Mucosa of descending colon (tissue), 3 donors: ENCODE measurements at regions not wholly inside any gene's neighbourhood (a gene's known extent, or its start where the extent isn't known, plus 50 kb on each side); places are given as distances from the start of the nearest gene placed in this dataset.

Experiments used
- ATAC-seq: fragments of 200-7000 bp; cut with Tn5 transposase; one replicate; pipeline ENCODE4 v1.9.1; 2020; ENCODE audit warnings: mild to moderate bottlenecking, moderate library complexity
- DNase-seq, 3 donors: peaks; one replicate each; pipeline ENCODE4 v3.0.0-alpha.2; 2020
- H3K36me3 ChIP-seq: fragments of 200-600 bp; one replicate; pipeline ENCODE4 v1.8.0; 2021; ENCODE audit warnings: low read depth, mild to moderate bottlenecking
- H3K4me1 ChIP-seq: fragments of 200-600 bp; one replicate; pipeline ENCODE4 v1.8.0; 2021; ENCODE audit warnings: low read depth, mild to moderate bottlenecking
- H3K4me3 ChIP-seq: fragments of 200-600 bp; one replicate; pipeline ENCODE4 v1.8.0; 2021; ENCODE audit warnings: mild to moderate bottlenecking
- H3K9me3 ChIP-seq: fragments of 200-600 bp; one replicate; pipeline ENCODE4 v1.8.0; 2021; ENCODE audit warnings: mild to moderate bottlenecking
- CTCF ChIP-seq: fragments of 200-600 bp; IDR thresholded peaks from one replicate; pipeline ENCODE4 v1.8.0; 2022; ENCODE audit warnings: antibody characterized with exemption, mild to moderate bottlenecking
- intact Hi-C, 2 donors: fragments of 100-400 bp; cut with DNase I in 1 of 2; cut with micrococcal nuclease in 1 of 2; formaldehyde crosslinking; loops; one replicate each; pipeline versions ENCODE4 v1.11.0 to v1.11.1; 2022; cut with DNase I, micrococcal nuclease
- donor health status: DM: no; HTN: no; CAD: no; lungs with moderate emphysema.
- donor health status: DM: no; HTN: no; CAD: no.
- donor health status: DM: no; HTN: yes; CAD: no.

- Histone ChIP-seq H3K4me3 (no peak overlapping the region), H3K4me1 (no peaks in the 10 kb centered on the region), H3K36me3 (no peaks in the 10 kb centered on the region), H3K9me3 (no peaks in the 10 kb centered on the region)
- ATAC-seq, result no peak
- intact Hi-C loops, result no loop called here
- no peak for DNase-seq
- no peak for TF ChIP-seq CTCF
Observed at GRCh38 chr3:72485641-72486040, 362.6 kb downstream of the SHQ1 start.

- no peak overlapping the region for H3K4me3 ChIP-seq
- no peaks in the 10 kb centered on the region for H3K4me1 ChIP-seq
- no peak for TF ChIP-seq CTCF
- intact Hi-C loops, result no loop called here
- ATAC-seq, result no peak
- no peaks in the 10 kb centered on the region for H3K9me3 ChIP-seq
- no peaks in the 10 kb centered on the region for H3K36me3 ChIP-seq
- DNase-seq, result no peak
Observed at GRCh38 chr3:72483554-72484104, 364.6 kb downstream of the SHQ1 start.

GRCh38 chr3:72482589-72483321 lies 365.5 kb downstream of the SHQ1 start:
- intact Hi-C loops, result no loop called here
- Histone ChIP-seq H3K4me3 (no peak overlapping the region), H3K36me3 (no peaks in the 10 kb centered on the region), H3K9me3 (no peaks in the 10 kb centered on the region), H3K4me1 (no peaks in the 10 kb centered on the region)
- TF ChIP-seq CTCF, result no peak
- peak; percentile 86 for ATAC-seq
- peak; percentile 71 to 73 (median 72) for DNase-seq

GRCh38 chr3:72481542-72481941 lies 366.7 kb downstream of the SHQ1 start:
- no peak for TF ChIP-seq CTCF
- Histone ChIP-seq H3K36me3 (no peaks in the 10 kb centered on the region), H3K4me1 (no peaks in the 10 kb centered on the region), H3K9me3 (no peaks in the 10 kb centered on the region), H3K4me3 (no peak overlapping the region)
- no peak for ATAC-seq
- intact Hi-C loops, result no loop called here
- DNase-seq, result no peak

GRCh38 chr3:72480366-72480765 lies 367.9 kb downstream of the SHQ1 start:
- Histone ChIP-seq H3K4me3 (no peak overlapping the region), H3K36me3 (no peaks in the 10 kb centered on the region), H3K9me3 (no peaks in the 10 kb centered on the region), H3K4me1 (no peaks in the 10 kb centered on the region)
- ATAC-seq (peak; percentile 67), DNase-seq (no peak)
- intact Hi-C loops, result no loop called here
- TF ChIP-seq CTCF, result no peak
